GM10266 (cell line): ENCODE measurements at regions not wholly inside any gene's neighbourhood (a gene's known extent, or its start where the extent isn't known, plus 50 kb on each side); places are given as distances from the start of the nearest gene placed in this dataset.

Source experiments
- DNase-seq: peaks from one replicate; pipeline ENCODE4 v3.0.0; 2012; ENCODE audit errors: extremely low spot score
- CTCF ChIP-seq: IDR thresholded peaks from 2 replicates; pipeline ENCODE4 v1.5.1; 2012; ENCODE audit warnings: mild to moderate bottlenecking, low read depth; ENCODE audit not compliant: control insufficient read depth, insufficient read depth; ENCODE audit errors: missing control alignments

GRCh38 chr3:5531039-5531438, 343.5 kb downstream of the EDEM1 start:
- no peak for DNase-seq
- TF ChIP-seq CTCF = no peak

- DNase-seq = no peak
- no peak for TF ChIP-seq CTCF
Measured at GRCh38 chr3:5531741-5532290, 344.3 kb downstream of the EDEM1 start.

GRCh38 chr3:5540532-5540931, 353.0 kb downstream of the EDEM1 start:
- DNase-seq = no peak
- no peak for TF ChIP-seq CTCF

GRCh38 chr3:5542472-5542871, 355.0 kb downstream of the EDEM1 start:
- no peak for DNase-seq
- no peak for TF ChIP-seq CTCF

GRCh38 chr3:5543047-5543446, 355.5 kb downstream of the EDEM1 start:
- TF ChIP-seq CTCF = no peak
- DNase-seq = no peak

- TF ChIP-seq CTCF = no peak
Measured at GRCh38 chr3:5545719-5546118, 358.2 kb downstream of the EDEM1 start.

DNA sequence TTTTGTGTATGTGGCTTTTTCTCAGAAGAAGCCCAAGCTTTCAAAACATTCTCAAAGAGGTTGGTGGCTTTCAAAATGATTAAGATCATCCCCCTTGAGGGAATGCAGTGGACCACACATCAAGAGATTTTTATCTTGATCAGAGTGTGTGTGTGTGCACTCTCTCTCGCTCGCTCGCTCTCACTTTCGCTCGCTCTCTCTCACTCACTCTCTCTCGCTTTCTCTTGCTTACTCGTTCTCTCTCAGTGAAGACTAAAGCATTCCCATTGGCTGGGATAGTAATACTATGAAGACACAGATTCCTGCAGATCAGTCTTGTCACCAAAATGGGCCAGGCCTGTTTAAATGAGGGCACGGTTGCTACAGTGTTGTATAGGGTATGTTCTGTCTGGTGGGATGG, 365.7 kb downstream of the EDEM1 start:
- DNase-seq = no peak
- TF ChIP-seq CTCF = no peak

More at GRCh38 chr3:5545719-5546118, 358.2 kb downstream of the EDEM1 start:
- no peak for DNase-seq
